NT2/D1 (cell line): ENCODE measurements at regions not wholly inside any gene's neighbourhood (a gene's known extent, or its start where the extent isn't known, plus 50 kb on each side); places are given as distances from the start of the nearest gene placed in this dataset.

Source experiments
- DNase-seq: peaks from one replicate; pipeline ENCODE4 v3.0.0-alpha.2; 2011; ENCODE audit warnings: low read depth, low spot score
- H3K27me3 ChIP-seq: 2 replicates; pipeline ENCODE4 v1.6.0; 2011; ENCODE audit warnings: mild to moderate bottlenecking; ENCODE audit not compliant: insufficient read length, insufficient read depth
- H3K36me3 ChIP-seq: 2 replicates; pipeline ENCODE4 v1.6.1; 2011; ENCODE audit warnings: mild to moderate bottlenecking, low read length, mixed read lengths; ENCODE audit not compliant: insufficient read depth, insufficient read length
- H3K4me1 ChIP-seq: 2 replicates; pipeline ENCODE4 v1.5.1; 2011; ENCODE audit not compliant: insufficient read depth, insufficient read length
- H3K4me3 ChIP-seq: 2 replicates; pipeline ENCODE4 v1.5.1; 2011; ENCODE audit warnings: low read depth; ENCODE audit not compliant: insufficient read length
- H3K9ac ChIP-seq: 2 replicates; pipeline ENCODE4 v1.6.0; 2011; ENCODE audit warnings: low read depth; ENCODE audit not compliant: insufficient read length
- H3K9me3 ChIP-seq: 2 replicates; pipeline ENCODE4 v1.5.1; 2011; ENCODE audit warnings: mild to moderate bottlenecking, low read length; ENCODE audit not compliant: insufficient read depth
- SUZ12 ChIP-seq: IDR thresholded peaks from 2 replicates; pipeline ENCODE4 v1.6.1; 2011; ENCODE audit not compliant: insufficient read length, insufficient read depth; ENCODE audit errors: extremely low read depth
- YY1 ChIP-seq: IDR thresholded peaks from 2 replicates; pipeline ENCODE4 v1.6.1; 2011; ENCODE audit not compliant: insufficient read length, insufficient read depth
- ZNF274 ChIP-seq: IDR thresholded peaks from 2 replicates; pipeline ENCODE4 v1.6.1; 2011; ENCODE audit warnings: mild to moderate bottlenecking, low read depth, low read length

DNA sequence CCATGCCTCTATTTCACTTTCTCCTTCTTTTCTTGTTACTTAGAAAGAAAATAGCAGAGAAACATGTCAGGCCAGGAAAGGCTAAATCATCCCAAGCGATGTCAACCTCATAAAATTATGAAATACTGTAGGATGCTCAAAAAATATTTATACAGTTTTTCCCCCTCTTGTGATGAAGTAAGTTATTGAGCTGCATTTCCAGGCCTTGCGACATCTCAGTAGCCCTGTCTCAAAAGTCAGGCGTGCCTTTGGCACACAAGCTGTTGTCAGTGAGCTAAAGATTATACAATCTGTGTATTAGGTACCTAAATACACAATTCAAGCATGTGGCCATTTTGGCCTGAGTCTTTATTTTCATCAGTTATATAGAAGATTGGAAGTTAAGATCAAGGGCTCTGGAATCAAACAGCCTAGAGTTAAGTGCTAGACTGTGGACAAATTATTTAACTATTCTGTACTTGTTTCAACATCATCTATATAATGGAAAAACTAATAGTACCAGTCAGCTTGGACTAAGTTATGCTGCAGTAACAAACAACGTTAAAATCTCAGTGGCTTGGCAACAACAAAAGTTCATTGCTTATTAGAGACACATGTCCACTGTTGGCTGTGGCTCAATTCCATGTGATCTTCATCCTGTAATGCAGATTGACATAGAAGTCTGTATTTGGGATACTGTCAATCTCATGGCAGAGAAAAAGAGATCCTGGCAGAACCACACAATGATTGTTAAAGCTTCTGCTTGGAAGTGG, 406.4 kb upstream of the PROK2 start:
- no peak overlapping the region for H3K4me3 ChIP-seq
- no peaks in the 10 kb centered on the region for H3K27me3 ChIP-seq
- no peak overlapping the region for H3K9ac ChIP-seq
- no peak for TF ChIP-seq ZNF274
- no peak for TF ChIP-seq SUZ12
- no peak for TF ChIP-seq YY1
- no peaks in the 10 kb centered on the region for H3K36me3 ChIP-seq
- H3K9me3 ChIP-seq: peaks cover 23% of the 10 kb centered on the region
- peaks cover 4% of the 10 kb centered on the region for H3K4me1 ChIP-seq
- DNase-seq: no peak

DNA sequence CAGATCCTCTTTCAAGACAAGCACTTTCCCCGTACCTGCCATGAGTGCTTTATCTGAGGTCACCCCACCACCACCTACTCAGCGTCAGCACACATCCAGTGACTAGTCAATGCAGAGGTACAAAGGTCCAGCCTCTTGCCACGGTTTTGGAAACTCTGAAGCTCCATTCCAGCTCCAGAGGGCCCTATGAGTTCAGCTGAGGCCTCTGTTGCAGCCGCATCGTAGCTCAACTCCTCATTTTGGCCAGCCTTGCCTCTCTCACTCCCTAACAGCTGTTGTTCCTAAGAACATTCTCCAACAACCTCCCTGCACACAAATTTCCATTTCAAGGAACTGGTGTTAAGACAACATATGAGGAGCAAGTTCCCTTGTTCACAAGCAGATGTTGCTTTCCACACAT, 405.1 kb upstream of the PROK2 start:
- H3K4me1 ChIP-seq: peaks cover 4% of the 10 kb centered on the region
- no peak for DNase-seq
- H3K36me3 ChIP-seq: no peaks in the 10 kb centered on the region
- H3K4me3 ChIP-seq: no peak overlapping the region
- H3K27me3 ChIP-seq: no peaks in the 10 kb centered on the region
- H3K9me3 ChIP-seq: peaks cover 23% of the 10 kb centered on the region
- no peak overlapping the region for H3K9ac ChIP-seq
- TF ChIP-seq ZNF274 (no peak), YY1 (no peak), SUZ12 (no peak)

DNA sequence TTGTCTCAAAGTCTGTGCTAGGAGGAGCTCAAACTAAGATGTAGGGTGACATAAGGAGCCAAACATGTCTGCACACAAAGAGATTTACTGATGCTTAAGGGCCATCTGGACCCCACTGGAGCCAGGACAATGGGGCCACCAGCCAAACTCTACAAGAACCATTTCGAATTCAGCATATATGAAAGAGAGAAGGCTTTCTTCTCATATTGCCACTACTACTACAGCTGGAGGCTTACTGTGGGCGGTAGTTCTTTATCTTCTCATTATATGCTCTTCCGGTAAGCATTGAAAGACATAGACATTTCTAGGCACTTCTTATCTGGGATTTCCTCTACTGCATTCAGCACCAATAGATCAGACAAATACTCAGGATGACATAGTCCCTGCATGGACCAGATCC, 404.4 kb upstream of the PROK2 start:
- no peak for DNase-seq
- no peak overlapping the region for H3K9ac ChIP-seq
- peaks cover 23% of the 10 kb centered on the region for H3K9me3 ChIP-seq
- H3K4me1 ChIP-seq: peaks cover 3% of the 10 kb centered on the region
- H3K27me3 ChIP-seq: no peaks in the 10 kb centered on the region
- no peak overlapping the region for H3K4me3 ChIP-seq
- TF ChIP-seq SUZ12 (no peak), YY1 (no peak), ZNF274 (no peak)
- no peaks in the 10 kb centered on the region for H3K36me3 ChIP-seq

DNA sequence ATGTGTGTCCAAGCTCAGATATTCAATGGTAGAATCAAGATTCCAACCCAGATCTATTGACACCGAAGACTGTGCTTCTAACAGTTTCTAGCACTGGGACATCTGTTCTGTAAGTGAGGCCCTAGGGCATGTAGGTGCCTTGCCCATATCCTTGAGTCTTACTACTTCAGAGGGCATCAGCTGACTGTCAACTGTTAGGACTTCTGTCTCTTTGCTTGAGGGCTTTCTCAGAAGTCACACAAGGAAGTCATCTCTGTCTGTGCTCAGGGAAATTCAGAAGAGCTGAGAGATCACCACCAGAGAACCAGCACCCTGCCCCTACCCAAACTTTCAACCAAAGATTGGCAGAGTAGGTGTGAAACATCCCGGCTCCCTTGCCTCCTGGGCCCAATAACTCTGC, 403.6 kb upstream of the PROK2 start:
- Histone ChIP-seq H3K27me3 (no peaks in the 10 kb centered on the region), H3K9me3 (peaks cover 27% of the 10 kb centered on the region), H3K4me3 (no peak overlapping the region), H3K9ac (no peak overlapping the region), H3K4me1 (no peaks in the 10 kb centered on the region), H3K36me3 (no peaks in the 10 kb centered on the region)
- TF ChIP-seq SUZ12: no peak
- no peak for TF ChIP-seq YY1
- no peak for TF ChIP-seq ZNF274
- no peak for DNase-seq

DNA sequence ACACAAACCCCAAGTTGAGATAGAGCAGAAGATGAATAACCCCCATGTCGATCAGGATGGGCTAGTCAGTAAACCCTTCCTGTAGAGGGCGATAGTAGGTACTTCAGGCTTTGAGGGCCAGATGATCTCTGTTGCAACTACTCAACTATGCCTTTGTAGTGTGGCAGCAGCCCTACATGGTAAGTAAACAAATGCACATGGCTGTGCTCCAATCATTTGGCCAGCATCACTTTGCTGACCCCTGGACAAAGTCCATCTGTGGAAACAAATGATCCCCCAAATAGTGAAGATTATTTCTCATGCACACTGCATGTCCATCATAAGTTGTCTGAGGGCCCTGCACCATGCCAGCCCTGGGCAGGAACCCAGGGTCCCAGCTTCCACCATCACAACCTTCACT, 402.2 kb upstream of the PROK2 start:
- Histone ChIP-seq H3K9ac (no peak overlapping the region), H3K9me3 (peaks cover 20% of the 10 kb centered on the region), H3K4me3 (no peak overlapping the region), H3K27me3 (no peaks in the 10 kb centered on the region), H3K36me3 (no peaks in the 10 kb centered on the region), H3K4me1 (no peaks in the 10 kb centered on the region)
- TF ChIP-seq SUZ12 (no peak), YY1 (no peak), ZNF274 (no peak)
- DNase-seq: no peak

DNA sequence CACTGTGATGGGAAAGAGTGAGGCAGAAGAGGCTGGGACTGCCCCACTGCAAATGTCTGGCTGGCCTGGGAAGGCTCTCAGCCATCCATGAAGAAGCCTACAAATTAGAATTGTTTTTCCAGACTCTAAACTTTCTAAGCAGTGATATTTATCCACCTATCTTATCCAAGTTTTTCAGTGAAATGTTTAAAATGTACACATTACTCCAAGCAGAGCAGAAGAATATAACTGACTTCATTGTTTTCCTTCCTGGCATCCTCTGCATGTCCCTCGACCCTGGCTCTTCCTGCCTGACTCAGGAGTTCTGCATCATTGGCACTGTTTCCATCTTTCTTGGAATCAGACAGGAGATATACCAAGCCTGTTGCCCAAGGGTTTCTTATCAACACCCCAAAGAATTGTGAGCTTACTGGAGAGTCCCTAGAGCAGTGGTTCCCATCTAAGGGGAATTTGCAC, 401.5 kb upstream of the PROK2 start:
- TF ChIP-seq SUZ12 (no peak), YY1 (no peak), ZNF274 (no peak)
- H3K4me3 ChIP-seq: no peak overlapping the region
- no peaks in the 10 kb centered on the region for H3K27me3 ChIP-seq

DNA sequence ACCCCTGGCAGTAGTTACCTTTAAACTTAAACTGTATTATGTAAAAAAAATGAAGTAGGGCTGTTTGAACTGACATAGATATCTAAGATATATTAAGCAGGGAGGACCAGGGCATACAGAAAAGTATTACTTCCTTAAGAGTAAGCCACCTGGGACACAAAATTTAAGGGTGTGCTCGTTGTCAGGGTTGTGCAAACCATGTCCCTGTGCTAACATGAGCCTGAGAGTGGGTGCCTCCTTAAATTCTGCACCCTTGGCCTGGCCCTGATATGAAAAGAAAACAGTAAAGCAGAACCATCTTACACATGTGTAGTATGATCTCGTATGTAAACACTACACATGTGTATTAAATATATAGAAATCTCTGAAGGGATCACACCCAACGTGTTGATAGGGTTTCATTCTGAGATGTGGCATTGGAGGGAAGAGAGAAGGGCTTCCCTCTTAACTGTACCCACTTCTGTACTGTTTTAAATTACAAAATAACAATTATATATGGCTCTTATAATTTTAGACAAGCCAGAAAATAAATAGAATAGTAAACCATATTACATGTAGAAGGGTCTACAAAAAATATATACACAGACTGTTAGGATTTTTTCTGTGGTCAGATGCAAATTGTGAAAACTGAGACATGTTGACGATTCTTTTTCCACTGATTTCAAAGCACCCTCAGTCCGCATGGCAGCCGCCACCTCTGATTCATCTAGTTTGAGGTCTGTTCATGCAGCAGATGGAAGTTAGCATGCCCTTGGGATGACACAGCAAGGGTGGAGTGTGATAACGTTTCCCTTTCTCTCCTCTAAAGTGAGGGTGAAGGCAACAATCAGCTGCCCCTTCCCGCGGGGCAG, 400.8 kb upstream of the PROK2 start:
- Histone ChIP-seq H3K4me1 (no peaks in the 10 kb centered on the region), H3K4me3 (no peak overlapping the region), H3K27me3 (no peaks in the 10 kb centered on the region), H3K36me3 (no peaks in the 10 kb centered on the region), H3K9ac (no peak overlapping the region), H3K9me3 (peaks cover 9% of the 10 kb centered on the region; the same call in 1 of the 2 replicates)
- DNase-seq: no peak
- no peak for TF ChIP-seq ZNF274

More for the DNA sequence above, 401.5 kb upstream of the PROK2 start:
- no peaks in the 10 kb centered on the region for H3K36me3 ChIP-seq
- H3K9me3 ChIP-seq: peaks cover 13% of the 10 kb centered on the region
- DNase-seq: no peak
- no peaks in the 10 kb centered on the region for H3K4me1 ChIP-seq
- H3K9ac ChIP-seq: no peak overlapping the region
